Astrocyte of the cerebellum (primary cell): ENCODE measurements at regions not wholly inside any gene's neighbourhood (a gene's known extent, or its start where the extent isn't known, plus 50 kb on each side); places are given as distances from the start of the nearest gene placed in this dataset.

Experiments used
- DNase-seq: peaks from one replicate; pipeline ENCODE4 v3.0.0-alpha.2; 2011; ENCODE audit warnings: low read depth
- H3K4me3 ChIP-seq: 2 replicates; pipeline ENCODE4 v1.5.1; 2011; ENCODE audit warnings: mild to moderate bottlenecking, low read depth, low read length, moderate library complexity
- CTCF ChIP-seq: IDR thresholded peaks from 2 replicates; pipeline ENCODE4 v1.5.1; 2012; ENCODE audit warnings: low read length, low read depth, moderate library complexity, mild to moderate bottlenecking; ENCODE audit errors: missing control alignments
- in situ Hi-C: cut with HindIII; loops from 2 replicates; pipeline ENCODE4 v1.10.0; 2017; ENCODE audit warnings: low sequenced_read_pairs

- TF ChIP-seq CTCF = no peak
- in situ Hi-C loops = no loop called here
- no peak for DNase-seq
- no peak overlapping the region for H3K4me3 ChIP-seq
Measured at GRCh38 chr16:7990626-7991260, 599.6 kb downstream of the TMEM114 start.

DNA sequence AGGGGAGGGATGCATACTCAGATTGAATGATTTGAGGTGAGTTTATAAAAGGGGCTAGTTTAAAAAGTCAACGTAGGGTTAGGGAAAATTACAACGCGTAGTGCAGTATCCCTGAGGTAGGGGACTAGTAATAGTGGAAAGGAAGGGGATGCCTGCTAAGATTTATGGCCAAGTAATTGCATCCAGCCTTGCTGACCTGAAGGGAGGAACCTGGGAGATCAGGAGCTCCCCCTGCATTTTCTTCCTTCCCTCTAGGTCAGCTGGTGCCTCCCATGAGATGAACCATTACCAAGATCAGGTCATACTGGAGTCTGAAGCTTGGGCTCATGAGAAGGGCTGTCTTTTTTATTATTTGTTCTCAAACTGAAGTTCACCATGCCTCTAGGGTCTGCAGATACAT, 606.6 kb downstream of the TMEM114 start:
- no peak overlapping the region for H3K4me3 ChIP-seq
- no peak for TF ChIP-seq CTCF
- no peak for DNase-seq
- in situ Hi-C loops = no loop called here

- in situ Hi-C loops = no loop called here
- no peak overlapping the region for H3K4me3 ChIP-seq
- no peak for DNase-seq
- TF ChIP-seq CTCF = no peak
Measured at GRCh38 chr16:7980133-7980483, 610.2 kb downstream of the TMEM114 start.

GRCh38 chr16:7979448-7980132, 610.7 kb downstream of the TMEM114 start:
- DNase-seq = no peak
- no peak for TF ChIP-seq CTCF
- in situ Hi-C loops = no loop called here
- H3K4me3 ChIP-seq = no peak overlapping the region

- in situ Hi-C loops = no loop called here
- no peak for TF ChIP-seq CTCF
Measured at GRCh38 chr16:7976563-7976962, 613.7 kb downstream of the TMEM114 start.

GRCh38 chr16:7976125-7976524, 614.2 kb downstream of the TMEM114 start:
- no peak for DNase-seq
- in situ Hi-C loops = no loop called here
- H3K4me3 ChIP-seq = no peak overlapping the region
- TF ChIP-seq CTCF = no peak

More at GRCh38 chr16:7976563-7976962, 613.7 kb downstream of the TMEM114 start:
- H3K4me3 ChIP-seq = no peak overlapping the region
- no peak for DNase-seq
